HEK293 (cell line): ENCODE measurements at regions not wholly inside any gene's neighbourhood (a gene's known extent, or its start where the extent isn't known, plus 50 kb on each side); places are given as distances from the start of the nearest gene placed in this dataset.

Experiments used
- CTCF ChIP-seq: fragments of 450-650 bp; formaldehyde crosslinking; IDR thresholded peaks from 2 replicates; pipeline ENCODE4 v1.5.1; 2016; ENCODE audit warnings: missing biosample characterization, missing genetic modification characterization
- HOXD13 ChIP-seq: sonication (generic); formaldehyde crosslinking; IDR thresholded peaks from 2 replicates; pipeline ENCODE4 v1.8.0; 2022; ENCODE audit warnings: missing genetic modification reagents, borderline replicate concordance
- PBX3 ChIP-seq: sonication (generic); formaldehyde crosslinking; IDR thresholded peaks from 2 replicates; pipeline ENCODE4 v1.8.1; 2022; ENCODE audit warnings: mild to moderate bottlenecking, moderate library complexity, missing genetic modification reagents
- ZNF302 ChIP-seq: fragments of 450-650 bp; formaldehyde crosslinking; IDR thresholded peaks from 2 replicates; pipeline ENCODE4 v1.5.1; 2016; ENCODE audit warnings: missing biosample characterization, missing genetic modification characterization, low read depth
- ZNF518A ChIP-seq: fragments of 450-650 bp; formaldehyde crosslinking; conservative IDR thresholded peaks from 2 replicates; pipeline ENCODE4 v1.5.1; 2016; ENCODE audit warnings: low read depth, missing biosample characterization, missing genetic modification characterization
- ZNF530 ChIP-seq: fragments of 450-650 bp; formaldehyde crosslinking; IDR thresholded peaks from 2 replicates; pipeline ENCODE4 v1.5.1; 2016; ENCODE audit warnings: low read depth, missing biosample characterization, missing genetic modification characterization

GRCh38 chr6:16834242-16834641 lies 73.0 kb upstream of the ATXN1 start:
- TF ChIP-seq PBX3 (no peak), CTCF (tag by site-specific recombination) (no peak), HOXD13 (CRISPR knock-in tag) (no peak), ZNF302 (tag by site-specific recombination) (no peak), ZNF530 (tag by site-specific recombination) (no peak), ZNF518A (tag by site-specific recombination) (no peak)
